OCI-LY7 (cell line): ENCODE measurements at regions not wholly inside any gene's neighbourhood (a gene's known extent, or its start where the extent isn't known, plus 50 kb on each side); places are given as distances from the start of the nearest gene placed in this dataset.

Experiments used
- BruUV-seq: library from RNA; stranded (reverse); fragments of 400-500 nt; replicated peaks from 2 replicates; lab custom pipeline; 2021; lab: Mats Ljungman, UMichigan
- CTCF ChIA-PET: fragments of 300-600 bp; sonication (Branson Sonifier 250); formaldehyde crosslinking; loops from one replicate; lab custom pipeline; 2022; ENCODE audit warnings: antibody characterized with exemption; ENCODE audit not compliant: unreplicated experiment; lab: Charles Lee
- POLR2A ChIA-PET: fragments of 300-600 bp; sonication (Branson Sonifier 250); formaldehyde crosslinking; loops from one replicate; lab custom pipeline; 2022; ENCODE audit warnings: antibody characterized with exemption; lab: Charles Lee
- DNase-seq: peaks from one replicate; pipeline ENCODE4 v3.0.0-alpha.2; 2015; ENCODE audit warnings: low spot score
- H2AFZ ChIP-seq: fragments of 200-600 bp; sonication (generic), shearing (Covaris generic); 2 replicates; pipeline ENCODE4 v1.6.1; 2014; ENCODE audit warnings: mild to moderate bottlenecking, antibody characterized with exemption, low read length, moderate library complexity
- H3K27ac ChIP-seq: fragments of 200-600 bp; sonication (generic); 2 replicates; pipeline ENCODE4 v1.5.1; 2014; ENCODE audit warnings: mixed run types, low read depth, mild to moderate bottlenecking, moderate library complexity, low read length, inconsistent platforms; ENCODE audit not compliant: poor library complexity, severe bottlenecking
- H3K36me3 ChIP-seq: fragments of 200-600 bp; sonication (generic); 2 replicates; pipeline ENCODE4 v1.6.1; 2014; ENCODE audit warnings: mild to moderate bottlenecking, antibody characterized with exemption, low read length, moderate library complexity, mixed read lengths; ENCODE audit not compliant: insufficient read depth
- H3K4me1 ChIP-seq: fragments of 200-600 bp; sonication (generic); 2 replicates; pipeline ENCODE4 v1.5.1; 2014; ENCODE audit warnings: mild to moderate bottlenecking, low read length; ENCODE audit not compliant: insufficient read depth, poor library complexity, severe bottlenecking
- H3K4me2 ChIP-seq: fragments of 200-600 bp; sonication (generic); 2 replicates; pipeline ENCODE4 v1.6.1; 2014; ENCODE audit warnings: mild to moderate bottlenecking, low read length
- H3K4me3 ChIP-seq: fragments of 200-600 bp; sonication (generic); 2 replicates; pipeline ENCODE4 v1.5.1; 2014; ENCODE audit warnings: mild to moderate bottlenecking, low read depth, low read length; ENCODE audit not compliant: poor library complexity, severe bottlenecking
- H3K79me2 ChIP-seq: fragments of 200-600 bp; sonication (generic); 2 replicates; pipeline ENCODE4 v1.6.1; 2016; ENCODE audit warnings: low read depth, mild to moderate bottlenecking, low read length, moderate library complexity, mixed read lengths; ENCODE audit not compliant: insufficient read depth
- H3K9me2 ChIP-seq: fragments of 200-600 bp; sonication (generic); 2 replicates; pipeline ENCODE4 v1.6.1; 2016; ENCODE audit warnings: mild to moderate bottlenecking, low read length, mixed read lengths; ENCODE audit not compliant: insufficient read depth
- H3K9me3 ChIP-seq: fragments of 200-600 bp; sonication (generic); 2 replicates; pipeline ENCODE4 v1.6.1; 2014; ENCODE audit warnings: mild to moderate bottlenecking, mixed run types, low read length, mixed read lengths
- H4K20me1 ChIP-seq: fragments of 200-600 bp; sonication (generic); 2 replicates; pipeline ENCODE4 v1.6.1; 2014; ENCODE audit warnings: mild to moderate bottlenecking, antibody characterized with exemption, low read length, moderate library complexity, mixed read lengths; ENCODE audit not compliant: insufficient read depth
- EZH2phosphoT487 ChIP-seq: fragments of 200-600 bp; sonication (generic); IDR thresholded peaks from 2 replicates; pipeline ENCODE4 v1.6.1; 2018; ENCODE audit warnings: low read depth, borderline replicate concordance, mild to moderate bottlenecking, mixed run types, antibody characterized with exemption, low read length, moderate library complexity, mixed read lengths
- intact Hi-C: fragments of 100-400 bp; cut with micrococcal nuclease; formaldehyde crosslinking; loops from one replicate; pipeline ENCODE4 v1.10.0; 2022; ENCODE audit not compliant: unreplicated experiment
- TF ChIP-seq, protein P1 (sequence below): fragments of 200-600 bp; sonication (generic); conservative IDR thresholded peaks from 2 replicates; pipeline ENCODE4 v1.5.1; 2014; ENCODE audit warnings: mild to moderate bottlenecking, antibody characterized with exemption, low read length, moderate library complexity, mixed read lengths

DNA sequence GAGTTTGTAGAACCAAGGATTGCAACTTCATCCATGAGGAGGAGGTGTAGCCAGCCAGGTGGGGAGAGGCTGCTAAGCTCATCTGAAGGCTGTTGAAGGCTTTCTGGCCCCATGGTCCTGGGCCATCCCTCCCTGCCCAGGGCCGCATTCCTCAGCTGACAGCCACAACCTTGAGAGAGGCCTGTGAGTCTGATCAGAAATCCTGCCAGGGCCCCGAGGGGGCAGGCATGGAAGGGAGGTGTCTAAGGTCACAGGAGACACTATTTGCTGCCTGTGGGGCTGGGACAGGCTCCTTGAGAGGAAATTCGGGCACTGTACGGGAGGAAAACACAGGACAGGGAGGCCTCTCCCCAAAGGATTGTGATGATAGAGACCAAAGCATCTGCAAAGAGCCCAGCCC is 88.1 kb upstream of the IGLL5 start:
- Histone ChIP-seq H3K4me2 (no peak overlapping the region), H4K20me1 (no peaks in the 10 kb centered on the region), H3K9me3 (no peaks in the 10 kb centered on the region), H2AFZ (no peak overlapping the region), H3K4me1 (peaks cover 19% of the 10 kb centered on the region), H3K9me2 (no peaks in the 10 kb centered on the region), H3K4me3 (no peak overlapping the region), H3K79me2 (no peaks in the 10 kb centered on the region), H3K36me3 (no peaks in the 10 kb centered on the region), H3K27ac (no peak overlapping the region)
- CTCF ChIA-PET: no interaction called here
- POLR2A ChIA-PET: no interaction called here
- intact Hi-C loops: no loop called here
- no peak for TF ChIP-seq EZH2phosphoT487
- TF ChIP-seq, protein P1, sequence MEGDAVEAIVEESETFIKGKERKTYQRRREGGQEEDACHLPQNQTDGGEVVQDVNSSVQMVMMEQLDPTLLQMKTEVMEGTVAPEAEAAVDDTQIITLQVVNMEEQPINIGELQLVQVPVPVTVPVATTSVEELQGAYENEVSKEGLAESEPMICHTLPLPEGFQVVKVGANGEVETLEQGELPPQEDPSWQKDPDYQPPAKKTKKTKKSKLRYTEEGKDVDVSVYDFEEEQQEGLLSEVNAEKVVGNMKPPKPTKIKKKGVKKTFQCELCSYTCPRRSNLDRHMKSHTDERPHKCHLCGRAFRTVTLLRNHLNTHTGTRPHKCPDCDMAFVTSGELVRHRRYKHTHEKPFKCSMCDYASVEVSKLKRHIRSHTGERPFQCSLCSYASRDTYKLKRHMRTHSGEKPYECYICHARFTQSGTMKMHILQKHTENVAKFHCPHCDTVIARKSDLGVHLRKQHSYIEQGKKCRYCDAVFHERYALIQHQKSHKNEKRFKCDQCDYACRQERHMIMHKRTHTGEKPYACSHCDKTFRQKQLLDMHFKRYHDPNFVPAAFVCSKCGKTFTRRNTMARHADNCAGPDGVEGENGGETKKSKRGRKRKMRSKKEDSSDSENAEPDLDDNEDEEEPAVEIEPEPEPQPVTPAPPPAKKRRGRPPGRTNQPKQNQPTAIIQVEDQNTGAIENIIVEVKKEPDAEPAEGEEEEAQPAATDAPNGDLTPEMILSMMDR: no peak
- BruUV-seq: no TSS peak
- no peak for DNase-seq

DNA sequence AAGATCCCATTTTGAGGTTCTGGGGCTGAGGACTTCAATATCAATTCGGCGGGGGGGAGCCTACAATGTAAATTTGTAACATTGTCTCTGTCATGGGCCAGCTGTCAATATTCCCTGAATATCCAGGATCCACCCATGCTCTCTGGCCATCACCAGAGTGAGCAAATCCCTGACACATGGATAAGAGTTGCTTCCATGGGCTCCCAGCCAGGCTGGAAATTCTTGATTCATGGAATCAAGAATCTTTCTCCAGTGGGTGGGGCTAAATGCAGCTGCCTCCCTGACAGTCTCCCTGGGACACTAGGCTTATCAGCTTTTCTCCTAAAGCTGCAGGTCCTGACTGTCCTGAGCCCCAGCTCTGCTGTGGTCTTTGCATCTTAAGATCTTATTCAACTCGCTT is 86.9 kb upstream of the IGLL5 start:
- Histone ChIP-seq H3K27ac (no peak overlapping the region), H3K4me1 (peaks cover 19% of the 10 kb centered on the region), H3K36me3 (no peaks in the 10 kb centered on the region), H4K20me1 (no peaks in the 10 kb centered on the region), H2AFZ (no peak overlapping the region), H3K4me3 (no peak overlapping the region), H3K9me2 (no peaks in the 10 kb centered on the region), H3K79me2 (no peaks in the 10 kb centered on the region), H3K4me2 (no peak overlapping the region), H3K9me3 (no peaks in the 10 kb centered on the region)
- ChIA-PET POLR2A (no interaction called here), CTCF (interaction anchor here (0.6 kb wide), 1 partner anchor 22 kb away, joined by 4 read pairs; no protein-coding TSS in a partner anchor)
- no TSS peak for BruUV-seq
- intact Hi-C loops: loop anchor here (10.0 kb wide), 1 partner anchor 324 kb away; no protein-coding TSS in a partner anchor
- TF ChIP-seq, protein P1: no peak
- TF ChIP-seq EZH2phosphoT487: no peak
- DNase-seq: no peak

DNA sequence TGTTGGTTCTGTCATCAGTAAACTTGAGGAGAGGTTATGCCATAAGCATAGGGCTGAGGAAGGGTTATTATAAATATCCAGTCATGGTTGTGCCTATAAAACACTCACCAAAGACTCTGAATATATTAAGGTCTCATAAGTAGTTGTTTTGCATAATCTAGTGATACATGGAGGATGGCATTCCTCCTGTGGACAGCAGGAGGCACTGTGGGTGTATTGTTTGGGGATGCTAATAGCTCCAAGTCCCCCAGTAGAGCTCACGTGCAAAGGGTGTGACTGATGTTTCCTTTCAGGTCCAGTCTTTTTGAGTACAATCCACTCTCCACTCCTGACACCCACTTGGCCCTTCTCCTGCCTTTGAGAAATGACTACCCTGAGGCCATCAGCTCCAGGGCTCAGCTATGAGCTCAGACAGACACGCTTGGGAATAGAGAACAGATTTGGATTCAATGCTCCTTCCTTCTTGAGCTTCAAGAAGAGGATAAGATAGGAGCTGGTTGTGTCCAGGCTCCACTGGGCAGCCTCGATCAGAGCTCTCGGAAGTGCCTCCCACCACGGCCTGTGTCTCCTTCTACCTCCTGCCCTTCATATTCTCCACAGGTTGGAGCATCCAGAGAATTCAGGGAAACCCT is 85.2 kb upstream of the IGLL5 start:
- Histone ChIP-seq H3K4me3 (no peak overlapping the region), H3K36me3 (no peaks in the 10 kb centered on the region), H3K9me2 (no peaks in the 10 kb centered on the region), H3K4me2 (no peak overlapping the region), H3K79me2 (no peaks in the 10 kb centered on the region), H3K9me3 (no peaks in the 10 kb centered on the region), H3K4me1 (peaks cover 19% of the 10 kb centered on the region), H4K20me1 (no peaks in the 10 kb centered on the region), H3K27ac (no peak overlapping the region), H2AFZ (no peak overlapping the region)
- no TSS peak for BruUV-seq
- no peak for TF ChIP-seq EZH2phosphoT487
- TF ChIP-seq, protein P1: peak; percentile 87
- ChIA-PET CTCF (interaction anchor here (1.0 to 1.2 kb wide), 4 partner anchors 18 to 81 kb away, joined by 3 read pairs; no protein-coding TSS in a partner anchor), POLR2A (interaction anchor here (0.6 kb wide), 1 partner anchor 101 kb away, joined by 3 read pairs; no protein-coding TSS in a partner anchor)
- DNase-seq: peak; percentile 56
- intact Hi-C loops: loop anchor here (10.0 kb wide), 1 partner anchor 322 kb away; no protein-coding TSS in a partner anchor
